Activated CD8-positive, alpha-beta T cell treated with anti-CD3 and anti-CD28 coated beads, Interleukin-2, amount 10 ng/mL, durations not matched to agents 7 days and 5 days (primary cell): ENCODE measurements at regions not wholly inside any gene's neighbourhood (a gene's known extent, or its start where the extent isn't known, plus 50 kb on each side); places are given as distances from the start of the nearest gene placed in this dataset.

Experiments
- ATAC-seq: fragments of 150-1000 bp; cut with Tn5 transposase; one replicate; pipeline ENCODE4 v1.10.0; 2021; ENCODE audit warnings: moderate library complexity
- CTCF ChIA-PET: fragments of 350-600 bp; sonication (Branson Sonifier 250); formaldehyde crosslinking; loops from one replicate; lab custom pipeline; 2021; ENCODE audit warnings: antibody characterized with exemption; lab: Charles Lee
- POLR2A ChIA-PET: fragments of 350-600 bp; sonication (Branson Sonifier 250); formaldehyde crosslinking; loops from one replicate; lab custom pipeline; 2021; ENCODE audit warnings: antibody characterized with exemption; lab: Charles Lee
- DNase-seq: peaks from one replicate; pipeline ENCODE4 v3.0.0-alpha.2; 2020
- H3K27ac Mint-ChIP-seq: one replicate; pipeline ENCODE4 v1.8.0; 2021; ENCODE audit warnings: mild to moderate bottlenecking, mixed read lengths
- H3K27me3 Mint-ChIP-seq: one replicate; pipeline ENCODE4 v1.8.0; 2021; ENCODE audit warnings: low read depth, mixed read lengths
- H3K36me3 Mint-ChIP-seq: one replicate; pipeline ENCODE4 v1.8.0; 2021; ENCODE audit warnings: low read depth, mixed read lengths
- H3K4me1 Mint-ChIP-seq: one replicate; pipeline ENCODE4 v1.8.0; 2021; ENCODE audit warnings: low read depth, mixed read lengths
- H3K4me3 Mint-ChIP-seq: one replicate; pipeline ENCODE4 v1.8.0; 2021; ENCODE audit warnings: mild to moderate bottlenecking, mixed read lengths
- H3K9me3 Mint-ChIP-seq: one replicate; pipeline ENCODE4 v1.8.0; 2022; ENCODE audit warnings: mixed read lengths; ENCODE audit not compliant: insufficient read depth

GRCh38 chr19:29422486-29423085 is 103.2 kb upstream of the VSTM2B start:
- Mint-ChIP-seq H3K4me1 (no peaks in the 10 kb centered on the region), H3K4me3 (no peak overlapping the region), H3K36me3 (no peaks in the 10 kb centered on the region), H3K27ac (no peak overlapping the region), H3K9me3 (no peaks in the 10 kb centered on the region), H3K27me3 (no peaks in the 10 kb centered on the region)
- ATAC-seq = no peak
- ChIA-PET POLR2A (no interaction called here), CTCF (no interaction called here)
- DNase-seq = no peak

DNA sequence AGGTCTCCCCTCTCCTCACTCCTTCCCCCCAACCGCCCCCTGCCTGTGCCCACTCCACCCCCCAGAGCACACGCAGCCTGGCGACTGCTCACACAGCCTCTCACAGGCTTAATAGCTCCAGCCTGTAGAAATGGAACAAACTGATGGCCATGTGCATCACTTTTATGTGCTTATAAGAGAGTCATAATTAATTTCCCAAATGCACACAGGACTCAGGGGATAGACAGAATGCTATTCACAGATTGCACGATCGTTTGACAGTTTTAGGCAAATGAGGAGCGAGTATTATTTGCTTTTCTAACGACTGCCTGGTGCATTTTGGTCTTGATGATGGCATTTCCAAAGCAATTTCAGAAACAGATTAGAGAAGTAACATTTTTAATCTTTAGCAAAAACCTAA is 97.7 kb upstream of the VSTM2B start:
- DNase-seq (no peak), ATAC-seq (no peak)
- Mint-ChIP-seq H3K27ac (no peak overlapping the region), H3K4me3 (no peak overlapping the region), H3K27me3 (no peaks in the 10 kb centered on the region), H3K9me3 (no peaks in the 10 kb centered on the region), H3K4me1 (no peaks in the 10 kb centered on the region), H3K36me3 (no peaks in the 10 kb centered on the region)
- ChIA-PET CTCF (no interaction called here), POLR2A (no interaction called here)

DNA sequence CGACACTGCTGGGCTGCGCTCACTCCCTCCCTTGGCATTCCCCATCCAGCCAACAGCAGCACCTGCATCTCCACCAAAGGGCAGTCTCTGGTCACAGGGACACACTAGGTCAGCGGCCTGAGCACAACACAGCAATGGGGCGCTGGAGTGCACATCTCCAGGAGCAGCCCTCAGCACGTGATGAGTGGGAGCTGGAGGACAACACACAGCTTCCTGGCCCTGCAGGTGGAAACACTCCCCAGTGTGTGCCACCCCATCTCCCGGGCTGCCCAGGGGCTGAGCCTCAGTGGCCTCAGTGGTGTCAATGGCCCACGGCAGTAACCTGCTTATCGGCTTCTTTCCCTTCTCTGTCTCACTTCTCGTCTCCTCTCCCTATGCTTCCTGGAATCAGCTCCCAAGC is 96.8 kb upstream of the VSTM2B start:
- H3K9me3 Mint-ChIP-seq = no peaks in the 10 kb centered on the region
- DNase-seq (no peak), ATAC-seq (no peak)
- no peaks in the 10 kb centered on the region for H3K4me1 Mint-ChIP-seq
- H3K27ac Mint-ChIP-seq = no peak overlapping the region
- H3K36me3 Mint-ChIP-seq = no peaks in the 10 kb centered on the region
- H3K4me3 Mint-ChIP-seq = no peak overlapping the region
- no peaks in the 10 kb centered on the region for H3K27me3 Mint-ChIP-seq
- ChIA-PET POLR2A (no interaction called here), CTCF (no interaction called here)

DNA sequence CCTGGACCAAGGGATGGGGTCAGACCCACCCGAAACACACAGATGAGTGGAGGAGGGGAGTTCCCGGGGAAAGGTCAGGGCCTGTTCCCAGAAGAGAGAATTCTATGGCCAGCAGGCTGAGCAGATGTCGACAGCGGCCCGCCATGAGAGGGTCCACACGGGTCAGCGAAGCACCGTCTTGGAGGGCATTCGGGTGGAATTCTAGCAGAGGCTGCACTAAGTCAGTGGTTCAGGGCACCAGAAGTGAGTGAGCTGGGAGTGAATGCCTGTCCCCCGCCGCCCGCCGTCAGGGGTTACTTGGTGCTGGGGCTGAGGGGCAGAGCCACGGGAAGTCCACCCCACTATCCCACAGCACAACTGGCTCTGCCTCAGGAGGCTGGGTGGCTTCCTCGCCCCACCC is 96.2 kb upstream of the VSTM2B start:
- no peak for DNase-seq
- Mint-ChIP-seq H3K27ac (no peak overlapping the region), H3K27me3 (no peaks in the 10 kb centered on the region), H3K4me3 (no peak overlapping the region), H3K4me1 (no peaks in the 10 kb centered on the region), H3K36me3 (no peaks in the 10 kb centered on the region), H3K9me3 (no peaks in the 10 kb centered on the region)
- ChIA-PET CTCF (no interaction called here), POLR2A (no interaction called here)
- no peak for ATAC-seq

DNA sequence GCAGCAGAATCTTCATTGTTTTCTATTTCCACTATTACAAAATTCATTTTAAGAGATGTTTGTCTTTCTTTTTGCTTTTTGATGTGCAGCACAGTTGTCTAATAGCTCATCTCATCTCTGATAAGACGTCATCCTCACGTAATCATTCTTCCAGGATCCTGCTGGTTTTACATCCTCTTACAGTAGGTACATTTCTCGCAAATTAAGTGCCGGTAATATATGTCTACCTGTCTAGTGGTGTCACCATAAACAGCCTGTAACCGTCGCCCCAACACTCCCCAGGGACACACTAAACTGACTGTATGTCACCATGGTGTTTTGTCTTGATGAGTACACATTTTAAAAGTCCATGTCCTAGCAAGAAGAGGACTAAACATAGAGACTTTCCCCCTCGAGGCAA is 94.5 kb upstream of the VSTM2B start:
- H3K9me3 Mint-ChIP-seq = no peaks in the 10 kb centered on the region
- no peaks in the 10 kb centered on the region for H3K27me3 Mint-ChIP-seq
- H3K27ac Mint-ChIP-seq = no peak overlapping the region
- no peaks in the 10 kb centered on the region for H3K36me3 Mint-ChIP-seq
- ChIA-PET CTCF (no interaction called here), POLR2A (no interaction called here)
- no peak overlapping the region for H3K4me3 Mint-ChIP-seq
- no peaks in the 10 kb centered on the region for H3K4me1 Mint-ChIP-seq
- DNase-seq = no peak
- no peak for ATAC-seq

DNA sequence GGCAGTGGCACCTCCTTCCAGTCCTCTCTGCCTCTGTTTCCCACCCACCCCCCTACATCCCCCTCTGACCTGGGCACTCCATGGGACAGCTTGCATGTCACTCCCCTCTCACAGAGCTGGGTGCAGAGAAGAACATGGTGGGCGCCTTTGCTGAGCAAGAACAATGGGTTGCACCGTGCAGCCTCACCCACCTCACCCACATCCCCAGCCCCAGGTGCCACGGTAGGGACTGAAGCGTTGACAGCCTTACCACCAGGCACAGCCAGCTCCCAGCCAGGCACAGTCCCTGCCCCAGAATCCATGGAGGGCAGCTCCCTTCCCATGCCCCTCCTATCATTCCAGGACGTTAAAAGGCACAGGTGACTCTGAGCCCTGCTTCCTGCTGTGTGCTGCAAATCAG is 93.1 kb upstream of the VSTM2B start:
- CTCF ChIA-PET = no interaction called here
- Mint-ChIP-seq H3K9me3 (no peaks in the 10 kb centered on the region), H3K36me3 (no peaks in the 10 kb centered on the region), H3K27ac (no peak overlapping the region), H3K4me1 (no peaks in the 10 kb centered on the region), H3K4me3 (no peak overlapping the region), H3K27me3 (no peaks in the 10 kb centered on the region)
- no peak for DNase-seq
- no peak for ATAC-seq
- POLR2A ChIA-PET = no interaction called here

DNA sequence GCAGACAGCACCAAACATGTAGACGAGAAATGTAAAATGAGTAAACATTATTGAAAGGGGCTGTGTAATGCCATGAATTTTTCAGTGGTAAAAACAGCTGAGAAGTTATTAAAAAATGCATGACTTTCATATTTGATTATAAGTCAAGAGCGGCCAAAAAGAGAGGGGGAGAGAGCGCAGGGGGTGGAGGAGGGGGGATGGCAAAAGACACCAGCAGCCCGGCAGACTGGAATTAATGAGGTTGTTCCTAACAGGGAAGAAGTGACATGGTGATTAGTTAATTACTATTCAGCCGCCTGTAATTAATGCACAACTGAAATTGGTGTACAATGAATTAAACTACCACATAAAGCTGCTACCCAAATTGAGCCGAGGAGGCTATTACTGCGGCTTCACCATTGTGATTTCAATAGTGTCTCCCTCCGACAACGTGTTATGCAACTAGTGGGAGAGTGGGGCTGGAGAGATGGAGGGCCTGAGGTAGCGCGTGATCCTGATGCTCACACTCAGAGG is 89.1 kb upstream of the VSTM2B start:
- ChIA-PET CTCF (no interaction called here), POLR2A (no interaction called here)
- Mint-ChIP-seq H3K27ac (no peak overlapping the region), H3K36me3 (no peaks in the 10 kb centered on the region), H3K4me3 (no peak overlapping the region), H3K4me1 (no peaks in the 10 kb centered on the region), H3K27me3 (no peaks in the 10 kb centered on the region), H3K9me3 (no peaks in the 10 kb centered on the region)
- DNase-seq (no peak), ATAC-seq (no peak)

- ATAC-seq (no peak), DNase-seq (no peak)
- H3K9me3 Mint-ChIP-seq = no peaks in the 10 kb centered on the region
- H3K36me3 Mint-ChIP-seq = no peaks in the 10 kb centered on the region
- H3K4me3 Mint-ChIP-seq = no peak overlapping the region
- no peaks in the 10 kb centered on the region for H3K4me1 Mint-ChIP-seq
- POLR2A ChIA-PET = no interaction called here
- H3K27me3 Mint-ChIP-seq = no peaks in the 10 kb centered on the region
- CTCF ChIA-PET = no interaction called here
- H3K27ac Mint-ChIP-seq = no peak overlapping the region
These were observed 86.8 kb upstream of the VSTM2B start for GRCh38 chr19:29439021-29439420.

DNA sequence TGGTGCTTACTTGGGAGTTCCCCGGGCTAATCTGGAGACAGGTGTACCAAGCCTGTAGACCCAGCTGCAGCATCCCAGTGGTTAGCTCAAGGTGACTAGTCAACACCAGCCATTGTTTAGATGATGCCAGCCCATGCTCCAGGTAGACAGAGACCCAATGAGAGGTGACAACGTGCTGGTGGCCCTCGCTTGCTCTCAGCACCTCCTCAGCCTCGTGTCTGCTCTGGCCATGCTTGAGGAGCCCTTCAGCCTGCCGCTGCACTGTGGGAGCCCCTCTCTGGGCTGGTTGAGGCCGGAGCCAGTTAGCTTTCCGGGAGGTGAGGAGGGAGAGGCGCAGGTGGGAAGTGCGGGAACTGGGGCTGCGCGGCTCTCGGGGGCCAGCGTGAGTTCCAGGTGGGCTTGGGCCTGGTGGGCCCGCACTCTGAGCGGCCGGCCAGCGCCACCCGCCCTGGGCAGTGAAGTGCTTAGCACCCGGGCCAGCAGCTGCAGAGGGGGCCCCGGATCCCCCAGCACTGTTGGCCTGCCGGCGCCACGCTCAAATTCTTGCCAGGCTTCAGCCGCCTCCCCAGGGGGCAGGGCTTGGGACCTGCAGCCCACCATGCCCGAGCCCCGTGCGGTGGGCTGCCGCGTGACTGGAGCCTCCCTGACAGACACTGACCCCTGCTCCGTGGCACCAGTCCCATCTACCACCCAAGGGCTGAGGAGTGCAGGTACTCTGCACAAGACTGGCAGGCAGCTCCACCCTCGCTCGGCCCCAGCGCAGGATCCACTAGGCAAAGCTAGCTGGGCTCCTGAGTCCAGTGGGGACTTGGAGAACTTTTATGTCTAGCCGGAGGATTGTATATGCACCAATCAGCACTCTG is 85.9 kb upstream of the VSTM2B start:
- H3K27ac Mint-ChIP-seq = no peak overlapping the region
- ATAC-seq (no peak), DNase-seq (no peak)
- ChIA-PET POLR2A (no interaction called here), CTCF (no interaction called here)
- no peaks in the 10 kb centered on the region for H3K36me3 Mint-ChIP-seq
- no peak overlapping the region for H3K4me3 Mint-ChIP-seq
- H3K4me1 Mint-ChIP-seq = no peaks in the 10 kb centered on the region
- no peaks in the 10 kb centered on the region for H3K9me3 Mint-ChIP-seq
- H3K27me3 Mint-ChIP-seq = no peaks in the 10 kb centered on the region

DNA sequence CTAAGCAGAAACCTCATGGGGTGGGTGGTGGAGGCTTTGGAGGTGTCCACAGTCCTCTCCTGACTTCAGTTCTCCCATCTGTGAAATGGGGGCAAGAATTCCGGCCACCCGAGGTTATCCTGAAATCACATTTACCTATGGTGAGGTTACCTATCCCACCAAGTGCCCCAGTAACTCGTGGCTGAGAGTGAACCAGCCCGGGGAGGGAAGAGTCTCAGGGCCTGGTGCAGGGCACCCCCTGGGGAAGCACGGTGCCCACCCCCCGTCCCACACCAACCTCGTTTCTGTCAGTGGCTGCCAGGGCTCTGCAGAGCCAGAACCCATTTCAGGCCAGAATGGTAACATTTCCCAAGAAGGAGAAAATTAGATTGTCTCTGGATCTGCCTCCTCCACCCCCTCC is 83.7 kb upstream of the VSTM2B start:
- ATAC-seq (no peak), DNase-seq (no peak)
- H3K27ac Mint-ChIP-seq = no peak overlapping the region
- no peaks in the 10 kb centered on the region for H3K9me3 Mint-ChIP-seq
- H3K4me3 Mint-ChIP-seq = no peak overlapping the region
- no peaks in the 10 kb centered on the region for H3K27me3 Mint-ChIP-seq
- ChIA-PET POLR2A (no interaction called here), CTCF (no interaction called here)
- H3K4me1 Mint-ChIP-seq = no peaks in the 10 kb centered on the region
- H3K36me3 Mint-ChIP-seq = no peaks in the 10 kb centered on the region

DNA sequence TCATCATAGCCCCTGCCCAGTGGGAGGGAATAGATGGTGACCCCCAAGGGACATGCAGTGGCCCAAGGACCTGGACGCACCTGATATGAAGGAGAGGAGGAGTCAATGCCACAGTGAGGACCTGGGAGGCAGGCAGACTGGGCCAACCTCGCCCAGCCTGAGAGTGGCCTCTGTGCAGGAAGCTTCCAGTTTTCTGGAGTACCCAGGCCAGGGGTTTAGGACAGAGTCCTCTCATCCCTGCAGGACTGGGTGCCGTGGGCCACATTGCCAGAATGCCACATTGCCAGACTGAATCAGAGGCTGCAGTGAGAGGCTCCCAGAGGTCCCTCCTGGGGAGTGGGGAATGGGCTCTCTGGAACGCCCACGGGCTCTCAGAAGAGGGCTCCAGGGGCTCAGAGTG is 82.9 kb upstream of the VSTM2B start:
- H3K36me3 Mint-ChIP-seq = no peaks in the 10 kb centered on the region
- ChIA-PET POLR2A (no interaction called here), CTCF (no interaction called here)
- H3K27ac Mint-ChIP-seq = no peak overlapping the region
- no peaks in the 10 kb centered on the region for H3K4me1 Mint-ChIP-seq
- no peaks in the 10 kb centered on the region for H3K9me3 Mint-ChIP-seq
- no peak for ATAC-seq
- no peaks in the 10 kb centered on the region for H3K27me3 Mint-ChIP-seq
- no peak overlapping the region for H3K4me3 Mint-ChIP-seq
- no peak for DNase-seq

GRCh38 chr19:29445246-29445645 is 80.5 kb upstream of the VSTM2B start:
- ChIA-PET POLR2A (no interaction called here), CTCF (no interaction called here)
- H3K27ac Mint-ChIP-seq = no peak overlapping the region
- no peaks in the 10 kb centered on the region for H3K36me3 Mint-ChIP-seq
- no peak overlapping the region for H3K4me3 Mint-ChIP-seq
- ATAC-seq (no peak), DNase-seq (no peak)
- no peaks in the 10 kb centered on the region for H3K4me1 Mint-ChIP-seq
- H3K27me3 Mint-ChIP-seq = no peaks in the 10 kb centered on the region
- H3K9me3 Mint-ChIP-seq = no peaks in the 10 kb centered on the region
